HCT116 (cell line): ENCODE measurements at regions not wholly inside any gene's neighbourhood (a gene's known extent, or its start where the extent isn't known, plus 50 kb on each side); places are given as distances from the start of the nearest gene placed in this dataset.

ENCODE experiments used
- ATAC-seq: fragments of 200-7000 bp; cut with Tn5 transposase; 2 replicates; pipeline ENCODE4 v1.9.1; 2020; ENCODE audit warnings: mild to moderate bottlenecking, moderate library complexity
- BruUV-seq: library from RNA; stranded (reverse); fragments of 400-500 nt; replicated peaks from 2 replicates; lab custom pipeline; 2021; lab: Mats Ljungman, UMichigan
- CTCF ChIA-PET: fragments of 300-600 bp; sonication (Branson Sonifier 250); formaldehyde crosslinking; loops from one replicate; lab custom pipeline; 2021; ENCODE audit warnings: antibody characterized with exemption; lab: Charles Lee
- POLR2A ChIA-PET: fragments of 300-600, 350-600 bp; sonication (Branson Sonifier 250); formaldehyde crosslinking; loops from one replicate; lab custom pipeline; 2021; ENCODE audit warnings: antibody characterized with exemption; lab: Charles Lee
- RAD21 ChIA-PET, 2 experiments: fragments of 300-600 bp; sonication (Branson Sonifier 250); formaldehyde crosslinking; loops; one replicate each; lab custom pipeline; 2023; ENCODE audit warnings: low total read pairs in 2 of 2; ENCODE audit not compliant: uncharacterized antibody in 2 of 2, unreplicated experiment in 2 of 2, low non-redundant PET in 1 of 2; lab: Charles Lee
- DNase-seq: peaks from one replicate; pipeline ENCODE4 v3.0.0-alpha.2; 2010; ENCODE audit warnings: low read depth, low spot score
- H2AFZ ChIP-seq: fragments of 200-600 bp; shearing (Covaris generic), sonication (generic); 2 replicates; pipeline ENCODE4 v1.6.1; 2017; ENCODE audit warnings: low read depth, mixed run types, mixed read lengths, antibody characterized with exemption, low read length; ENCODE audit not compliant: poor library complexity, severe bottlenecking
- H3K27ac ChIP-seq: 2 replicates; pipeline ENCODE4 v1.5.1; 2012; ENCODE audit warnings: low read depth, low read length
- H3K27me3 ChIP-seq: fragments of 200-600 bp; sonication (generic); 2 replicates; pipeline ENCODE4 v1.6.1; 2016; ENCODE audit warnings: mixed run types, low read length, mixed read lengths; ENCODE audit not compliant: insufficient read depth
- H3K36me3 ChIP-seq, 2 experiments: fragments of 200-500 bp in 1 of 2; fragments of 200-600 bp in 1 of 2; sonication (Bioruptor generic) in 1 of 2; sonication (generic) in 1 of 2; 2 replicates each; pipeline versions ENCODE4 v1.5.1 to v1.6.1; 2014 to 2016; ENCODE audit warnings: low read length in 2 of 2, inconsistent platforms in 1 of 2, mixed read lengths in 1 of 2, mixed run types in 1 of 2; ENCODE audit not compliant: insufficient read depth in 2 of 2, control insufficient read depth in 1 of 2
- H3K4me1 ChIP-seq, 2 experiments: fragments of 200-600 bp in 1 of 2; sonication (generic) in 1 of 2; 2 replicates each; pipeline versions ENCODE4 v1.5.1 to v1.6.1; 2012 to 2017; ENCODE audit warnings: low read length in 2 of 2, inconsistent platforms in 1 of 2, mild to moderate bottlenecking in 1 of 2, mixed read lengths in 1 of 2, mixed run types in 1 of 2, moderate library complexity in 1 of 2; ENCODE audit not compliant: insufficient read depth in 2 of 2, control insufficient read depth in 1 of 2
- H3K4me2 ChIP-seq: fragments of 200-600 bp; sonication (generic); 2 replicates; pipeline ENCODE4 v1.6.1; 2017; ENCODE audit warnings: mixed run types, low read length, mixed read lengths
- H3K4me3 ChIP-seq, 2 experiments: fragments of 200-600 bp in 1 of 2; sonication (generic) in 1 of 2; replicated peaks in 1 of 2; 2 replicates each; pipeline ENCODE4 v1.5.1; 2011 to 2016; ENCODE audit warnings: low read length in 2 of 2, control low read depth in 1 of 2, low read depth in 1 of 2, mild to moderate bottlenecking in 1 of 2, mixed read lengths in 1 of 2, mixed run types in 1 of 2
- H3K79me2 ChIP-seq: fragments of 200-600 bp; sonication (generic); 2 replicates; pipeline ENCODE4 v1.6.1; 2017; ENCODE audit warnings: mild to moderate bottlenecking, mixed run types, low read length, moderate library complexity, mixed read lengths; ENCODE audit not compliant: insufficient read depth
- H3K9ac ChIP-seq: fragments of 200-600 bp; sonication (generic); 2 replicates; pipeline ENCODE4 v1.6.1; 2016; ENCODE audit warnings: low read length, mixed read lengths
- H3K9me2 ChIP-seq: fragments of 200-600 bp; sonication (generic), shearing (Covaris generic); 2 replicates; pipeline ENCODE4 v1.6.1; 2017; ENCODE audit warnings: mixed run types, mild to moderate bottlenecking, moderate library complexity; ENCODE audit not compliant: insufficient read depth
- H3K9me3 ChIP-seq, 2 experiments: fragments of 200-500 bp in 1 of 2; fragments of 200-600 bp in 1 of 2; sonication (Bioruptor generic) in 1 of 2; sonication (generic) in 1 of 2; 2 replicates each; pipeline ENCODE4 v1.6.1; 2014 to 2017; ENCODE audit warnings: low read length in 2 of 2, mixed read lengths in 2 of 2, inconsistent platforms in 1 of 2, low read depth in 1 of 2, mild to moderate bottlenecking in 1 of 2, mixed run types in 1 of 2, moderate library complexity in 1 of 2; ENCODE audit not compliant: control insufficient read depth in 1 of 2, insufficient read depth in 1 of 2
- H4K20me1 ChIP-seq: fragments of 200-600 bp; sonication (generic), shearing (Covaris generic); 2 replicates; pipeline ENCODE4 v1.6.1; 2017; ENCODE audit warnings: mixed run types, mild to moderate bottlenecking, moderate library complexity; ENCODE audit not compliant: insufficient read depth
- CTCF ChIP-seq, 3 experiments: fragments of 200-600 bp in 1 of 3; sonication (generic) in 1 of 3; IDR thresholded peaks in 2 of 3; conservative IDR thresholded peaks in 1 of 3; 2 replicates each; pipeline ENCODE4 v1.5.1; 2012 to 2017; ENCODE audit warnings: low read depth in 2 of 3, low read length in 2 of 3, antibody characterized with exemption in 1 of 3, borderline replicate concordance in 1 of 3, control low read depth in 1 of 3, mild to moderate bottlenecking in 1 of 3, mixed read lengths in 1 of 3, mixed run types in 1 of 3, moderate library complexity in 1 of 3; ENCODE audit not compliant: insufficient read depth in 1 of 3
- EGR1 ChIP-seq: IDR thresholded peaks from 2 replicates; pipeline ENCODE4 v1.6.1; 2012; ENCODE audit warnings: low read depth
- EZH2 ChIP-seq: fragments of 200-600 bp; sonication (generic); IDR thresholded peaks from 2 replicates; pipeline ENCODE4 v1.6.1; 2017; ENCODE audit warnings: antibody characterized with exemption, mixed run types
- JUND ChIP-seq: IDR thresholded peaks from 2 replicates; pipeline ENCODE4 v1.6.1; 2012
- POLR2A ChIP-seq: IDR thresholded peaks from 2 replicates; pipeline ENCODE4 v1.7.0; 2011; ENCODE audit warnings: borderline replicate concordance; ENCODE audit not compliant: insufficient read depth, insufficient read length; ENCODE audit errors: extremely low read depth
- POLR2AphosphoS5 ChIP-seq: IDR thresholded peaks from 2 replicates; pipeline ENCODE4 v1.6.1; 2011; ENCODE audit warnings: mild to moderate bottlenecking, low read depth, low read length, moderate library complexity
- REST ChIP-seq: IDR thresholded peaks from 2 replicates; pipeline ENCODE4 v1.6.1; 2012; ENCODE audit warnings: low read depth
- SP1 ChIP-seq: IDR thresholded peaks from 2 replicates; pipeline ENCODE4 v1.6.1; 2012; ENCODE audit warnings: low read depth
- YY1 ChIP-seq: IDR thresholded peaks from 2 replicates; pipeline ENCODE4 v1.6.1; 2011; ENCODE audit warnings: low read length, low read depth, moderate library complexity, mild to moderate bottlenecking; ENCODE audit not compliant: insufficient replicate concordance; ENCODE audit errors: extremely low read depth
- intact Hi-C: fragments of 100-400 bp; cut with micrococcal nuclease; formaldehyde crosslinking; loops from 2 replicates; pipeline ENCODE4 v1.10.0; 2022
- TF ChIP-seq, protein P1 (sequence below): IDR thresholded peaks from 2 replicates; pipeline ENCODE4 v1.6.1; 2012

- TF ChIP-seq EGR1 (no peak), SP1 (no peak), JUND (no peak), YY1 (no peak), CTCF (IDR thresholded peaks at IDR 0.05 in 2 of 3, conservative IDR thresholded peaks at IDR 0.05 in 1 of 3; ENCODE audit: borderline replicate concordance in 1 of 3, insufficient read depth in 1 of 3, low read depth in 2 of 3, low read length in 2 of 3) (no peak), REST (no peak), POLR2AphosphoS5 (no peak), POLR2A (no peak), EZH2 (no peak)
- TF ChIP-seq, protein P1, sequence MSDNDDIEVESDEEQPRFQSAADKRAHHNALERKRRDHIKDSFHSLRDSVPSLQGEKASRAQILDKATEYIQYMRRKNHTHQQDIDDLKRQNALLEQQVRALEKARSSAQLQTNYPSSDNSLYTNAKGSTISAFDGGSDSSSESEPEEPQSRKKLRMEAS, result no peak
- Histone ChIP-seq H3K79me2 (no peaks in the 10 kb centered on the region), H3K4me1 (no peaks in the 10 kb centered on the region), H2AFZ (no peak overlapping the region), H3K9me3 (peaks cover 10 to 29% of the 10 kb centered on the region in 2 experiments; a peak in 2 of 4 replicates), H3K36me3 (no peaks in the 10 kb centered on the region), H3K9me2 (no peaks in the 10 kb centered on the region), H3K4me2 (no peak overlapping the region), H4K20me1 (no peaks in the 10 kb centered on the region), H3K9ac (no peak overlapping the region), H3K4me3 (no peak overlapping the region), H3K27ac (no peak overlapping the region), H3K27me3 (no peaks in the 10 kb centered on the region)
- ATAC-seq, result no peak
- ChIA-PET RAD21 (no interaction called here), CTCF (no interaction called here), POLR2A (no interaction called here)
- intact Hi-C loops, result no loop called here
- no TSS peak for BruUV-seq
- no peak for DNase-seq
Observed at GRCh38 chr21:16530656-16531055, 800.9 kb downstream of the USP25 start.
